HG02642 (cell line): ENCODE measurements at regions not wholly inside any gene's neighbourhood (a gene's known extent, or its start where the extent isn't known, plus 50 kb on each side); places are given as distances from the start of the nearest gene placed in this dataset.
"Not testable (repeated sequence)": the region's sequence is repeated elsewhere in the genome, so short reads cannot be mapped to it uniquely, and the experiment has no call there.

Experiments used
- ATAC-seq: cut with Tn5 transposase; IDR thresholded peaks from one replicate; pipeline ENCODE4 v1.9.1; 2021; ENCODE audit warnings: mild to moderate bottlenecking; ENCODE audit not compliant: unreplicated experiment, poor library complexity

DNA sequence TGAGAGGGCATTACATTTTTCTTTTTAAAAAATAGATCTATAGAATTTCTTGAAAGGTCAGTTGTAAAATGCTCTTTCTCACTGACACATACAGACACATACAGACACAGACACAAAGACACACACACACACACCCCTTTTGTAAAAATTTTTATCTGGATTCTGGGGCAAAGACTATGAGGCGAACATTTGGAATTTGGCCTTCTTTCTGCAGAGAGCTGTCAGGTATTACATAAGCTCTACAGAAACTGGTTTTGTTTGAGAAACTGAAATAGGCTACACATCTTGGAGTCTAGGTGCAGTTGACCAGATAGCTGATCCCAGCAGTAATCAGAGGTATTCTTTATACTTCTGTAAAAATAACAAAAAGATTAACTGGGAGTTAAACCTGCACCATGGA lies 315.9 kb upstream of the RPS23 start:
- ATAC-seq, result no peak

DNA sequence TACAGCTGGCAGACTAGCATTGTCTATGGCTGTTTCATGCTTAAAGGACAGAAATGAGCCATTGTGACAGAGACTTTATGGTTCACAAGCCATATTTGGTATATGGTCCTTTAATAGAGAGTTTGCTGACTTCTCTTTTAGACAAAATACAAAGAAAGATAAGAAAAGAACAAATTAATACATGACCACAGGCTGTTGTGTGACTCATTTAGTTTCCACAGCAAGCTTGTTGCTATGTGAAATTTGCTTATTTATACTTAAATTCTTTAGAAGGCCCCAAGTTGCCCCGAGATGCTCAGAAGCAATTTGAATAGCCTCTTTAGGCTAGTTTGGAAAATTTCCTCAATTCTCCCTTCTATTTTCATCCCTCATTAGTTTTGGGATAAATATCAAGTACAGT lies 315.3 kb upstream of the RPS23 start:
- ATAC-seq, result no peak

DNA sequence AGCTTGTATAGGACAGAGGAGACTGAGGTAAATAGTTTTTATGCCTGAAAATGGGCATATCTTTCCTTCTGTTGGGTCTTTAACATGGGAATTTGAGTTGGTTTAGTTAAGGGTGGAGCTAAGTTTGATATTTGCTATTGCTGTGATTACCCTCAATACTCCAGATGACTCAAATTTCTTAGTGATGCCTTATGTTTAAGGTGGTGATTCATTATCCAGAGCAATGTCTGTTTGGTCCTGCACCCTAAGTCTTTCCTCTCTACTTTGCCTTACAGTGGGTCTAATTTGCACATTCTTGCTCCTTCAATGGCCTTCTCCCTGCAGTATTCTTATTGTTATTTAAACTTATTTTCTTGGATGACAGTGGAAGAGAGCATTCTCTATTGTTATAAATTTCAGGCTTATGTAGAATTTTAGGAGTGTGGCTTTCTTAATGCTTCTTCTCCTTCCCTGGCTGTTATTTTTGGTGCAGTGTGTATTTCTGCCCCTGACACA lies 312.9 kb upstream of the RPS23 start:
- no peak for ATAC-seq

DNA sequence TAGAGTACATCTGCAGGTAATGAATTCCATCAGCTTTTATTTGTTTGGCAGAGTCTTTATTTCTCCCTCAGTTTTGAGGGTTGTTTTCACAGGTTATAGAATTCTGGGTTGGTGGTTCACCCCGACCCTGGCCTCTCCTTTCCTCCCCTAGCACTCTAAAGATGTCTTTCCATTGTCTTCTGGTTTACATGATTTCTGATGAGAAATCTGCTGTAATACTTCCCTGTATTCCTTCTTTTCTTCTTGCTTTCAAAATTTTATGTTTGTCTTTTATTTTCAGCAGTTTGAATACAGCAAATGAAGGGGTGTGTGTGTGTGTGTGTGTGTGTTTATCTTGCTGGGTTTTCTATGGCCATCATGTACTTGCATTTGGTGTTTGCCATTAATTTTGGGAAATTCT lies 312.0 kb upstream of the RPS23 start:
- ATAC-seq, result no peak

DNA sequence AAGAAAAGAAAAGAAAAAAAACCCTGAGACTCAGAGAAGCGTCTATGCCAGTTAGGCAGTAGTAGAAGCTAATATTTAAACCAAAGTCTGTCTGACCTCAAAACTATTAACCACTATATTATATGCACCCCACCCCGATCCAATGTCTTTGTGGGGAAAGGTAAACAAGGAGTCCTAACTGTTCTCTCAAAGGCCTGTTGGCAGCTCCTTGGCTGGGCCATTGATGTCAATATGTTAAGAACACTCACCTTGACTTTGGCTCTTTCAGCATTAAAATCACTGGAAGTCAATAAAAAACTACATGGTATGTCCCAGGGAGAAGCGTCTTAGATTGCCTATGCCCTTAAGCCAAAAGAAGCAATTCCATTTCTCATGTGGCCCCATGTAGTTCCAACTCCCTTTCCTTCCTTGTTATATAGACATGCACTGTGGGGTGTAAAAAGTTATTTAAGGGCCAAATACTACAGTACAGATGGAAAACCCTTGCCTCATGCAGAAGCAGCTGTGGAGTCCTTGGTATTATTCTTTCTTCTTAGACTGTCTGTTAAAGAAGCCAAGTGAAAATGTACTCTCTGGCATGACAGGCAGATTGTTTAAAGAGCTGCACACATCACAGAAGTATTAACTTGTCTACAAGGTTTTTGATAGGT lies 308.6 kb upstream of the RPS23 start:
- no peak for ATAC-seq

DNA sequence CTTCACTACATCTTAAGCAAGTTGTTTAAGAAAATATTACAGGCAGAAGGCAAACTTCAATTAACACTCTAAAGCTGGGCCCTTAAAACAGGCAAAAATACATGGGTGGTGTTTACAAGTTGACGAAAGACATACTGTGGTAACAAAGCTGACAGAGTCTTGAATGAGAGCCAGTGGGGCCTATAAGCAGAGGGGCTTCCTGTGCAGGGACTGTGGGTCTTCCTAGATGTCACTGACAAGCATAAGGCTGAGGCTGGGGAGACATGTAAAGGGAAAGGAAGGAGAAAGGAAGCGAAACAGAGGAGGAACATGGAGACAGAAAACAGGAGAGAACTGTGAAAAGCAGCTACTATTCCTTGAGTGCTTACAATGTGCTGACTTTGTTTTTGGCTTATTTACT lies 308.0 kb upstream of the RPS23 start:
- no peak for ATAC-seq

DNA sequence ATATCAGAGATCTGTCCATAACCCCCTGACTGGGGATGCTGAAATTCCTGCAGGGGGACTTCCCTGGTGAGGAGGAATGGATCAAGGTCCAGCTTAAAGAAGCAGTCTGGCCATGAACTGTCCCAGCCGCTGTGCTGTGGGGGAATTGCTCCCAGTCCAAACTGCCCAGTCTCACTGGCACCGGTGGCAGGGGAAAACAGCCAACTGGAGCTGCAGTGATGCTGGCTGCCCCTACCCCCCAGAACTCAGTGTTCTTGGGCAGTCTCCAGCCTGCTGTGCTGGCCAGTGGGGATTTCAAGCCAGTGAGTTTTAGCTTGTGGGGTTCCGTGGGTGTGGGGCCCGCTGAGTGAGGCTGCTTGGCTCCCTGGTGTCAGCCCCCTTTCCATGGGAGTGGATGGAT lies 306.5 kb upstream of the RPS23 start:
- ATAC-seq, result no peak

DNA sequence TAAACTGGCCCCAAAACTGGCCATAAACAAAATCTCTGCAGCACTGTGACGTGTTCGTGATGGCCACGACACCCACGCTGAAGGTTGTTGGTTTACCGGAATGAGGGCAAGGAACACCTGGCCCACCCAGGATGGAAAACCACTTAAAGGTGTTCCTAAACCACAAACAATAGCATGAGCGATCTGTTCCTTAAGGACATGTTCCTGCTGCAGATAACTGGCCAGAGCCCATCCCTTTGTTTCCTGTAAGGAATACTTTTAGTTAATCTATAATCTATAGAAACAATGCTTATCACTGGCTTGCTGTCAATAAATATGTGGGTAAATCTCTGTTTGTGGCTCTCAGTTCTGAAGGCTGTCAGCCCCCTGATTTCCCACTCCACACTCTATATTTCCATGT lies 305.2 kb upstream of the RPS23 start:
- ATAC-seq, result not testable (repeated sequence)

DNA sequence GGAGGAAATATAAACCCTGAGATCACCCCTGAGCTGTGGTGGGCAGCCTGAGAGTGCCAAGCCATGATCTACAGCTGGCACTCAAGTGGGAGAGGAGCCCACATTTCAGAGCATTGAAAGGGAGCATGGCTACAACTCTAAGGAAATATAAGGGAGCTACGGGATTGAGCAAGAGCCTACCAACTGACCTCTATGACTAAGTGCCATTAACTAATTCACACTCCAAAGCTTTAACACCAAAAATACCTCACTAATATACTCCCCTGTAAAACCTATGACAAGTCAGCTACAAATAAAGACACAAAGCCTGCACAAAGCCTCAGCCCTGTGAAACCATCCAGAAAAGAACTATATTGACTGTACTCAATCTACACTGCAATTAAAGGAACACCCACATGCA lies 286.8 kb upstream of the RPS23 start:
- no peak for ATAC-seq

DNA sequence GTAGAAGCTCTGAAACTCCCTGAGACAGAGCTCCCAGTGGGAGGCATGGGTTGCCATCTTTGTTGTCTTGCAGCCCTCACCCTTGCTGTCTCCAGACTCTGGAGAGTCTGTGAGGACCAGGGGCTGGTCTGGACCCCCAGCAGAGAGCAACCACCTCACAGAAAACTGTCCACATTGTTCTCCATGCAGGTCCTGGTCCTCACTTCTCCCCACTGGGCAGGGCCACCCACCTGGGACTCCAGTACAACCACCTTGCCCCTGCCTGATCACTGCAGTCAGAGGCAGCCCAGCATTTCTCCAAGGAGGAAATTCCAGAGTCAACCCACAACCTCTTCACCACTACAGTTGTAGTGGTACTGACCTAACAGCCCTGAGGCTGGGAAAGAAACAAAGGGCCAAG lies 285.6 kb upstream of the RPS23 start:
- no peak for ATAC-seq

DNA sequence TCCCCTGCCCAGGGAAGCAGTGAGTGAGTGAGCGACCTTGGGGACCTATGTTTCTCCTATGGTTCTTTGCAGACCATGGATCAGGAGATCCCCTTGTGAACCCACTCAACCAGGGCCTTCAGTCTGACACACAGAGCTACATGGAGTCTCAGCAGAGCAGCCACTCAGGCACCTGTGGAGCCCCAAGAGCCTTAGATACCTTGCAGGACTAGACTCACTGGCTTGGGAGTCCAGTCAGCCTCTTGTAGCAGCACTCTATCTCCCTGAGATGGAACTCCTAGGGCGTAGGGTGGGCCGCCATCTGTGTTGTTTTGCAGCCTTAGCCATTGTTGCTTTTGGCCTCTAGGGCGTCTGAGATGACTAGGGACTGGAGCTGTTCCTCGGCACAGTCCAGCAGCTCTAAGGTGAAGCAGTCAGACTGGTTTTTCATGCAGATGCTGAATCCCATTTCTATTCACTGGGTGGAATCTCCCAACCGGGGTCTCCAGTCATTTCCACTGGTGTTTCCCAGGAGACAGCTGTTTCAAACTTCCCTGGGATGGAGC lies 284.6 kb upstream of the RPS23 start:
- no peak for ATAC-seq

DNA sequence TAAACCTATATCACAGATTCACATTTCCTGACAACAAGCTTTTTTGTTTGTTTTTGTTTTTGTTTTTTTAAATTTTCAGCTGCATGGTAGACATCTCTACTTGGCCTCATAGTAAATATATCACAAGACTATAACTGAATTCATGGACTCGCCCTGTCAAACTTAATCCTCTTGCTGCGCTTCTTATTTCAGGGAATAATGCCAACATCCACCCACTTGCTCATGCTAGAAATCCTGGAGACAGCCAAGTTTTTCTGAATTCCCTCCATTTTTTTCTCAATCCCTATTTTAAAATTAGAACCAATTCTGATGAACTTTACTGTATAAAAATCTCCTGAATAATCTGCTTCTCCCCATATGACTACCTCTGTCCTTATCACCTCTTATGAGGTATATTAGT lies 283.6 kb upstream of the RPS23 start:
- no peak for ATAC-seq

DNA sequence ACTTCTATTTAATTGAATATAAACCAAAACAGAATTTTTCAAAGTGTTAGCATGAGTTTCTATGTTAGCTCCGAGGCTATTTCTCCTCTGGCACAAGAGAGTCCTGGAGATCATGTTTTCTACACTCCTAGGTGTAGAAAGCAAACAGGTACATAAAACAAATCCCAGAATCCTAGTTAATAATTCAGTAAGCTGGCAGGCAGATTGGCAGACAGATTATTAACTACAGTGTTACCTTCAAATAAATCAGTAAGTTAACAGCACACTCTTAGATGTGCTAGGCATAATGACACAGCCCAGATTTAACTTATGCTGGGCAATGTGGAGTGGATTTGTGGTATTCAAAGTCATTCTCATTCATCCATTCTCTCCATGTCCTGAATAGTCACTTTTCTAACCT lies 282.8 kb upstream of the RPS23 start:
- no peak for ATAC-seq

DNA sequence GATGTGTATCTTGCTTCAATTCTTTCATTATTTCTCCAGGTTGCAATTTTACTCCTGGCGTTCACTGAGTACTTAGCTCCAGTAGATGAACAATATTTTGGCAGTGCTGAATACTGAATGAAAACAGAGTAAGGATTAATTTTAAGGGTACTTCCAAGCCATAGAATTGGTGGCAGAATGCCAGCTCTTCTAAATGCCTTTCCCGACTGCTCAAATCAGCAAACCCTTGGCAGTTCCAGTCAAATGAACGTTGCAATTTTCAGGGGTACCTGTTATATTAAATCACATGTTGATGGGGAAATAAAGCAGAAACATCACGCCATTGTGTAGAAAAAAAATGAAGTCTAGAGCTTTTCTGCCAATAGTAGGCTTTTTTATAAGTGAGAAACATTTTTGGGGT lies 282.4 kb upstream of the RPS23 start:
- no peak for ATAC-seq

DNA sequence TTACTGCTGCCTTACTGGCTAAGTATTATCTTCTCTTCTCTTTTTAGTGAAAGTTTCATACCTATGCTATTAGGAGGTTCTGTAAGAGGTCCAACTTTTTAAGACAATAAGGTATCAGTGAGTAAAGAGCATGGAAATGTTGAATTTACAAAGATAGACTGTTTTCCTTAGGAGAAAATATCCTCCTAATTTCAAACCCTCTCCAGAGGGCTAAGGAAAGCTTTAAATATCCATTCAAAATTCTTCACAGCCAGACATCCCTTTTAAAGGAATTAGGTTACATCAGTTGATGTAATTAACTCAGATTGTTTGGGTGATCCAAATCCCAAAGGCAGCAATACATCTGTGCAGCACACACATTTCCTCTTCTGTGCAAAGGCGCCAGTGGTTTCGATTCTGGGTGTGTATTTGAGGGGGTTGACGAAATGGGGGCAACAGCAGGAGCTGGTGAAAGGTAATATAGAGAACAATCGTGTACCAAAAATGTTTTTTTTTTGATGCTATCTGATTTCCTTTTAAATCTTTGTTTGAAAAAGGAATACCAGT lies 273.8 kb upstream of the RPS23 start:
- ATAC-seq, result no peak

DNA sequence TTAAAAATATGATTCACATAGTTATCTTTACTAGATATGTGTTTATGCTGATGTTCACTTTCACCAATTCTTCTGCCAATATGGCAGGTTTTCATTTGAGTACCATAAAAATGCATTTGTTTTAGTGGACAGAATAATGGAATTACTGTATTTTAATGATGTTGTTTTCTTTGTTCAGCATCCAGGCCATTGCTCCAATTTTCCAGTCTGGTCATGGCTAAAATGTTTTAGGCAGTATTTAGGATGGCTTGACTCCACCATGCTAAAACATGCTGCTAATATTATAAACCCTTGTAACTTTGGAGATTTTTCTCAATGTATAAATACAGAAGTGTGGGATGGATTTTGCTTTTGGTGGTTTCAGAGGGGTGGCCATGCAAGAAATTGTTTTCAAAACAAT lies 273.0 kb upstream of the RPS23 start:
- ATAC-seq, result no peak

DNA sequence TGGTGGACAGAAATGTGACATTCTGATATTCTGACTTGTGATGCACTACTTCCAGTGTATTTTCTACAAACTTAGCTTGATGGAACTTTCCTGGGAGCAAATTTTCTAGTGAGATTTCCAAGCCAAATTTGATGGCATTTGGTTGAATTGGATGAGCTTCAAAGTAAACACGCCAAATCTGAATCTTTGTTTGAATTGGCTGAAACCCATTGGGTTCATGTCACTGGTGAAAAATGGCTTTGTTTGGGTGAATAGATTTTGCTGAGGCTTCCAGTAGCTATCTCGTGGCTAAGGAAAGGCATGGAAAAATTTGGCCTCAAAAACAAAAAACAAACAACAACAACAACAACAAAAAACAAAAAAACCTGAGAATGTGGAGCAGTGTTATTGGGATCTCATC lies 271.1 kb upstream of the RPS23 start:
- ATAC-seq, result no peak

DNA sequence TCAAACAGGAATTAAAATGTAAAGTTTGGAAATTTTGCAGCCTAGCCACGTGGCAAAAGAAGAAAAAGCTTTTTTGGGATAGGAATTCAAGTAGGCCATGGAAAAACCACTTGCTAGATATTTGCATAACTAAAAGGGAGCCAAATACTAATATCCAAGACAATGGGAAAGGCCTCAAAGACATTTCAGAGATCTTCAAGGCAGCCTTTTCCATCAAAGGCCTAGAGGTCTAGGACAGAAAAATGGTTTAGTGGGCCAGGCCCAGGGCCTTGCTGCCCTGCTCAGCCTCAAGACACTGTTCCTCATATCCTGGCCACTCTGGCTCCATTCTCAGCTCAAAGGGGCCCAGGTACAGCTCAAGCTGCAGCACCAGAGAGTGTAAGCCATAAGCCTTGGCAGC lies 265.9 kb upstream of the RPS23 start:
- ATAC-seq, result no peak

DNA sequence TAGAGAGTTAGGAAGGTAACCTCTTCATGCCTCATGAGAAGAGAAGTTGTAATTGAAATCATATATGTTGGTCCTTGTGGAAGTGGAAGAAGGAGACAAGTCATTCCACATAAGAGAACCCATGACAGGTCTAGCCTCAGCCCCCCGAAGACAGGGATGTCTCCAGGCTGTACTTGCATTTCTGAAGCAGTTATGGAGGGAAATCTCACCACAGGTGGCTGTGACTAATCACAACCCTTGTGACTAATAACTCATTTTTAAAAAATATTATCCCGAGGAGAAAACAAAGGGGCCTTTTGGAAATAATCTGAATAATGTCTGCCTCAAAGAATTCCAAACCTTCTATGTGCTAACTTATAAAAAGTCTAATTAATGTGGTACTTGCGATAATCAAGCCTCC lies 262.1 kb upstream of the RPS23 start:
- no peak for ATAC-seq

DNA sequence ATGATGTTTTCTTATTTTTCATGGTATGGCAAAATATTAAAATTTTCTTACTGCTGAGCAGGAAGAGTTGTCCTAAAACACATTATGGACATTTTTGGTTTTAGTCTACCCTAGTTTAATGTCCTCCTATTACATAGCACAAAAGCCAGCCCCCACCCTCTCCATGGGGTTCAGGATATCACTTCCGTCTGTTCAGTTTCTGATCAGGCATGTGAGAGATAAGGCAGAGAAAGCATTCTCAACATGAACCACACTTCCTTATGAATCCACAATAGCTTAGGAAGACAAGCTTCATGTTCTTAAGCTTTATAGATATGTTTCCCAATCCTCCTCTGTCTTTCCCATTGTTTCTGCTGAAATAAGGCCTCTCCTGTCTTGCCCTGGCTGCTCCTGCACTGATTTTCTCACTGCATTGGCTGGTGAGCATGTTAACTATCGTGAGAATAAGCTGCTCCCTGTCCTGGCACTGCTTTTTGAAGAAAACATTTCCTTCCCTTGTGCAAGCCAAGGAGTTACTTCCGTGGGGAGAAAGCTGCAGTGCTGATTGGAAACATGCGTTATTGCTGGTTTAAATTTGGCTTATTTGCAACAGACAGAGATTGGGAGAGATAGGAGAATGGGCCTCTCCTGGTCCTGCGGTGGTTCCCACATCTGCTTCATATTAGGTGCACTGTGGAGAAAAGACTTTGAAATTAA lies 260.3 kb upstream of the RPS23 start:
- no peak for ATAC-seq

DNA sequence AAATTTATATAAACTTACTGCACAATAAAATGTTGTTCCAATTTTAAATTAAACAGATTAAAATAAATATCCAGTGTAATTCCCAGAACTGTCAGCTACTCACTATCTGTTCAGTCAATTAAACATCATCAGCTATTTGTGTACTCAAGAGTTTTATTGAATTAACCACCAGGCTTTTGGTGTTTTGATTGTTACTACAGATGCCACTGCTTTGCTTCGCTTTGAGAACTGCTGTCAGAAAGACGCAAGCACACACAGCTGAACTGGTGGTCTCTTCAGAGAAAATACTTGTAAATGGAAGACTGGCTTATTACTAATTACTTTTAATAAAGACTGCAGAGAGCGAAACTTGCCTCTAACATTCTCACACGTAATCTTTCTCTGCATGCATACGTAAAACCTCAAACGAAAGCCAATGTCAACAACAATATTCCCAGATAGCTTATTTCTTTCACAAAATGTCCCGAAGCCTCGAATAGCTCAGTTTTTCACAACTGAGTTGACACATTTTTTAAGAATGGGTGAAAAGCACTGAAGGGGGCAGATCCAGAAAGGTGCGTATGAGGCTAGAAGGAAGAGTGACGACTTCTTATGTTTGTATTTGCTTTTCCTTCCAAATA lies 259.6 kb upstream of the RPS23 start:
- ATAC-seq, result no peak
